GM12865 (cell line): ENCODE measurements at regions not wholly inside any gene's neighbourhood (a gene's known extent, or its start where the extent isn't known, plus 50 kb on each side); places are given as distances from the start of the nearest gene placed in this dataset.

ENCODE experiments used
- DNase-seq: peaks from one replicate; pipeline ENCODE4 v3.0.0; 2010; ENCODE audit warnings: low read depth
- H3K4me3 ChIP-seq: 2 replicates; pipeline ENCODE4 v1.5.1; 2011; ENCODE audit warnings: mild to moderate bottlenecking, low read depth, low read length, control low read depth
- TF ChIP-seq, protein P1 (sequence below): IDR thresholded peaks from 2 replicates; pipeline ENCODE4 v1.5.1; 2011; ENCODE audit warnings: low read length, control low read depth, low read depth, inconsistent platforms; ENCODE audit not compliant: insufficient read depth; ENCODE audit errors: missing control alignments

DNA sequence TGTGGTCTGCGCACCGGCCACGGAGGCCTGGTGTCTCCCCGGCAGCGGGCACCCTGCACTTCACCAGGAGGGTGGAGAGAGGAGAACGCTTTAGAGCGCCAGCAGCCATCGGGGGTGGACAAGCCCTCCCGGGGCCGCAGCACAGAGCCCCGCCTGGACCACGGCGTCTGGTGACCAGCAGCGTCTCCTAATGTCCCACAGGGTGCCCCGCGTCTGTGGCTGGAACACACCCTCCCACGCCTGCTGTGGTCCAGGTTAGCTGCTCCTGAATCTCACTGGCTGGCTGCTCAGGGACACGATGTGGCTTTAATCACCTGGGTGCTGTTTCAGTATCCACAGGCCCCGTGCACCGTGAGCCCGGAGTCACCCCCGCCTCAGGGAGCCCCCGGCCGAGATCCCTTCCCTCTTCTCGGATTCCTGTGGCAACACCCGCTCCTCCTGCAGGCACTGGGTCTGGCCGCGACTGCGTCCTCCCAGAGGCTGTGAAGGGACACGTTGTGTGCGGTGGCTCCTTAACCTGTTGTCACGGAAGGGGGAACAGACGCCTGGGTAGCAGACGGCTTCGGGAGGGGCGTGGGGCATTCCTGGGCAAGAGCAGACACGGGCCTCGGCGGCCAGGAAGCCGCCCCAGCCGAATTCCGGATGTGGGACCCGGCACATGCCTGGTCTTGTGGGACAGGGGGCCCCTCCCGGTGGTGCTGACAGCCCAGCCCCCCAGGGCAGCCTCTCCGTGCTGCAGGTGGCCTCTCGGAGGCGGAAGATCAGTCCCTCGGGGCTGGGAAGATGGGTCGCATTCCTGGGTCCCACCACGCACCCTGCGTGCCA, 78.9 kb downstream of the FOXL3 start:
- TF ChIP-seq, protein P1, sequence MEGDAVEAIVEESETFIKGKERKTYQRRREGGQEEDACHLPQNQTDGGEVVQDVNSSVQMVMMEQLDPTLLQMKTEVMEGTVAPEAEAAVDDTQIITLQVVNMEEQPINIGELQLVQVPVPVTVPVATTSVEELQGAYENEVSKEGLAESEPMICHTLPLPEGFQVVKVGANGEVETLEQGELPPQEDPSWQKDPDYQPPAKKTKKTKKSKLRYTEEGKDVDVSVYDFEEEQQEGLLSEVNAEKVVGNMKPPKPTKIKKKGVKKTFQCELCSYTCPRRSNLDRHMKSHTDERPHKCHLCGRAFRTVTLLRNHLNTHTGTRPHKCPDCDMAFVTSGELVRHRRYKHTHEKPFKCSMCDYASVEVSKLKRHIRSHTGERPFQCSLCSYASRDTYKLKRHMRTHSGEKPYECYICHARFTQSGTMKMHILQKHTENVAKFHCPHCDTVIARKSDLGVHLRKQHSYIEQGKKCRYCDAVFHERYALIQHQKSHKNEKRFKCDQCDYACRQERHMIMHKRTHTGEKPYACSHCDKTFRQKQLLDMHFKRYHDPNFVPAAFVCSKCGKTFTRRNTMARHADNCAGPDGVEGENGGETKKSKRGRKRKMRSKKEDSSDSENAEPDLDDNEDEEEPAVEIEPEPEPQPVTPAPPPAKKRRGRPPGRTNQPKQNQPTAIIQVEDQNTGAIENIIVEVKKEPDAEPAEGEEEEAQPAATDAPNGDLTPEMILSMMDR = no peak
- no peak overlapping the region for H3K4me3 ChIP-seq
- no peak for DNase-seq

- H3K4me3 ChIP-seq = no peak overlapping the region
- DNase-seq = no peak
- TF ChIP-seq, protein P1 = no peak
Observed at GRCh38 chr7:369476-370258, 79.7 kb downstream of the FOXL3 start.

GRCh38 chr7:370259-370625, 80.3 kb downstream of the FOXL3 start:
- H3K4me3 ChIP-seq = no peak overlapping the region
- DNase-seq = no peak
- TF ChIP-seq, protein P1 = no peak

- TF ChIP-seq, protein P1 = no peak
- DNase-seq = no peak
- H3K4me3 ChIP-seq = no peak overlapping the region
Observed at GRCh38 chr7:370775-371118, 80.8 kb downstream of the FOXL3 start.

- H3K4me3 ChIP-seq = no peak overlapping the region
- no peak for DNase-seq
- TF ChIP-seq, protein P1 = no peak
Observed at GRCh38 chr7:371119-371778, 81.3 kb downstream of the FOXL3 start.

GRCh38 chr7:371779-372545, 82.0 kb downstream of the FOXL3 start:
- TF ChIP-seq, protein P1 = no peak
- no peak overlapping the region for H3K4me3 ChIP-seq
- DNase-seq = no peak
